ENCODE measurements at regions not wholly inside any gene's neighbourhood (a gene's known extent, or its start where the extent isn't known, plus 50 kb on each side); places are given as distances from the start of the nearest gene placed in this dataset.

DNA sequence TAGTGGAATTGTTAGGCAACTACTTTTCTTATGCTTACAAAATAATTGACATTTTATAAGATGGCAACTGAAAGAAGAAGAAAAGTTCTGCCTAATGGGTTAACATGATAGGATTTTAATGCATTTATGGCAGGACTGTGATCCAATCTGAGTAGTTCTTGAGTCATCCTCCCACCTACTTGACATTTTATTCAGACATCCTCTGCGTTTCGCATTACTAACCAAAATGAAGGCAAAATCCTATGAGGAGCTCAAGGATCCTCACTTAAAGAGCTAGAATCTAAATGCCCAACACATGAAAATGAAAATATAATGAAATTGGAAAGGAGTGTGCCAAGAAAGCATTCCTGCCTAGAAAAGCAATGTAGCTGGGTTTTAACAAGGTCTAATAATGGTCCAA lies 581.1 kb upstream of the SEMA6D start:
- TF ChIP-seq ZBTB33 (IDR thresholded peaks at IDR 0.05): no peak
- TF ChIP-seq RCOR1 (conservative IDR thresholded peaks at IDR 0.05; ENCODE audit: low read depth, low read length): no peak
- no peak for TF ChIP-seq CTCF (IDR thresholded peaks at IDR 0.05 in 2 of 3, conservative IDR thresholded peaks at IDR 0.05 in 1 of 3; ENCODE audit: control insufficient read depth in 2 of 3, extremely low read depth in 1 of 3, insufficient read depth in 1 of 3, low read depth in 3 of 3, low read length in 3 of 3)
- TF ChIP-seq POLR2A (IDR thresholded peaks at IDR 0.05; ENCODE audit: low read depth, low read length): no peak
- TF ChIP-seq RAD21 (IDR thresholded peaks at IDR 0.05; ENCODE audit: insufficient read depth, low read depth, low read length): no peak
- no peak for TF ChIP-seq SMC3 (IDR thresholded peaks at IDR 0.05; ENCODE audit: borderline replicate concordance, low read length)
- TF ChIP-seq ESRRA (IDR thresholded peaks at IDR 0.05; ENCODE audit: low read length): no peak
- no peak for TF ChIP-seq EZH2 (IDR thresholded peaks at IDR 0.05; ENCODE audit: borderline replicate concordance, control insufficient read depth, low read depth, low read length)
- TF ChIP-seq POLR2AphosphoS2 (IDR thresholded peaks at IDR 0.05; ENCODE audit: low read depth, low read length): no peak
- no peak for TF ChIP-seq SUZ12 (IDR thresholded peaks at IDR 0.05; ENCODE audit: unreplicated experiment)
- TF ChIP-seq, protein P1, sequence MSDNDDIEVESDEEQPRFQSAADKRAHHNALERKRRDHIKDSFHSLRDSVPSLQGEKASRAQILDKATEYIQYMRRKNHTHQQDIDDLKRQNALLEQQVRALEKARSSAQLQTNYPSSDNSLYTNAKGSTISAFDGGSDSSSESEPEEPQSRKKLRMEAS (IDR thresholded peaks at IDR 0.05; ENCODE audit: low read depth, low read length): no peak
- no peak for TF ChIP-seq BCLAF1 (IDR thresholded peaks at IDR 0.05)

Measured in GM12878 (cell line).